Gastroesophageal sphincter (tissue), 3 donors: ENCODE measurements at regions not wholly inside any gene's neighbourhood (a gene's known extent, or its start where the extent isn't known, plus 50 kb on each side); places are given as distances from the start of the nearest gene placed in this dataset.
"Not testable (repeated sequence)": the region's sequence is repeated elsewhere in the genome, so short reads cannot be mapped to it uniquely, and the experiment has no call there.

ENCODE experiments used
- CTCF ChIP-seq, 4 experiments: fragments of 200-600 bp in 2 of 4; fragments of 450-650 bp in 2 of 4; sonication (generic) in 1 of 4; IDR thresholded peaks; one replicate each; pipeline ENCODE4 v1.5.1; 2017 to 2019; ENCODE audit warnings: antibody characterized with exemption in 4 of 4, mild to moderate bottlenecking in 2 of 4, moderate library complexity in 2 of 4
- POLR2A ChIP-seq, 2 donors: fragments of 450-650 bp; IDR thresholded peaks; one replicate each; pipeline ENCODE4 v1.6.1; 2017; ENCODE audit warnings: antibody characterized with exemption in 2 of 2, mild to moderate bottlenecking in 2 of 2, moderate library complexity in 1 of 2

GRCh38 chr14:105679959-105680735, 153.8 kb downstream of the TMEM121 start:
- peak in 1 of 4 experiments; percentile 36 for TF ChIP-seq CTCF (IDR thresholded peaks at IDR 0.05)
- not testable (repeated sequence) for TF ChIP-seq POLR2A (IDR thresholded peaks at IDR 0.05)
